OCI-LY1 (cell line): ENCODE measurements at regions not wholly inside any gene's neighbourhood (a gene's known extent, or its start where the extent isn't known, plus 50 kb on each side); places are given as distances from the start of the nearest gene placed in this dataset.

Experiments
- H2AFZ ChIP-seq: fragments of 200-600 bp; sonication (generic), shearing (Covaris generic); 2 replicates; pipeline ENCODE4 v1.6.0; 2014; ENCODE audit warnings: antibody characterized with exemption, mild to moderate bottlenecking, low read length
- H3F3A ChIP-seq: fragments of 200-600 bp; sonication (generic), shearing (Covaris generic); 2 replicates; pipeline ENCODE4 v1.6.0; 2014; ENCODE audit warnings: mild to moderate bottlenecking, antibody characterized with exemption, low read length, moderate library complexity; ENCODE audit not compliant: insufficient read depth
- H3K27ac ChIP-seq: fragments of 200-600 bp; sonication (generic); 2 replicates; pipeline ENCODE4 v1.5.1; 2014; ENCODE audit warnings: low read length, mixed run types, mild to moderate bottlenecking, low read depth; ENCODE audit not compliant: poor library complexity, severe bottlenecking
- H3K27me3 ChIP-seq: fragments of 200-600 bp; sonication (generic); 2 replicates; pipeline ENCODE4 v1.6.0; 2014; ENCODE audit warnings: antibody characterized with exemption, mild to moderate bottlenecking, low read length, moderate library complexity; ENCODE audit not compliant: insufficient read depth
- H3K36me3 ChIP-seq: fragments of 200-600 bp; sonication (generic); 2 replicates; pipeline ENCODE4 v1.6.1; 2014; ENCODE audit warnings: mild to moderate bottlenecking, antibody characterized with exemption, low read length, moderate library complexity, mixed read lengths; ENCODE audit not compliant: insufficient read depth
- H3K4me1 ChIP-seq: fragments of 200-600 bp; sonication (generic); 2 replicates; pipeline ENCODE4 v1.5.1; 2014; ENCODE audit warnings: mild to moderate bottlenecking, low read length, moderate library complexity; ENCODE audit not compliant: insufficient read depth, severe bottlenecking
- H3K4me2 ChIP-seq: fragments of 200-600 bp; sonication (generic), shearing (Covaris generic); 2 replicates; pipeline ENCODE4 v1.6.1; 2014; ENCODE audit warnings: low read length
- H3K4me3 ChIP-seq: fragments of 200-600 bp; sonication (generic); 2 replicates; pipeline ENCODE4 v1.5.1; 2014; ENCODE audit warnings: low read length, low read depth, mild to moderate bottlenecking, mixed read lengths; ENCODE audit not compliant: poor library complexity, severe bottlenecking
- H3K79me2 ChIP-seq: fragments of 200-600 bp; shearing (Covaris generic); 2 replicates; pipeline ENCODE4 v1.6.1; 2016; ENCODE audit warnings: mixed run types, low read length, mixed read lengths; ENCODE audit not compliant: insufficient read depth
- H3K9ac ChIP-seq: fragments of 200-600 bp; sonication (generic), shearing (Covaris generic); 2 replicates; pipeline ENCODE4 v1.6.1; 2014; ENCODE audit warnings: mild to moderate bottlenecking, low read length, mixed read lengths
- H3K9me2 ChIP-seq: fragments of 200-600 bp; sonication (generic), shearing (Covaris generic); 2 replicates; pipeline ENCODE4 v1.6.1; 2014; ENCODE audit warnings: low read depth, mild to moderate bottlenecking, low read length, mixed read lengths
- H3K9me3 ChIP-seq: fragments of 200-600 bp; shearing (Covaris generic); 2 replicates; pipeline ENCODE4 v1.6.1; 2014; ENCODE audit warnings: low read length, mixed read lengths
- H4K20me1 ChIP-seq: fragments of 200-600 bp; sonication (generic), shearing (Covaris generic); 2 replicates; pipeline ENCODE4 v1.6.0; 2016; ENCODE audit warnings: mild to moderate bottlenecking, low read length; ENCODE audit not compliant: insufficient read depth
- CTCF ChIP-seq: fragments of 200-600 bp; sonication (generic), shearing (Covaris generic); IDR thresholded peaks from 2 replicates; pipeline ENCODE4 v1.5.1; 2017; ENCODE audit warnings: mild to moderate bottlenecking, antibody characterized with exemption, low read length, moderate library complexity, mixed read lengths
- EZH2 ChIP-seq: fragments of 200-600 bp; sonication (generic), shearing (Covaris generic); IDR thresholded peaks from 2 replicates; pipeline ENCODE4 v1.8.0; 2017; ENCODE audit warnings: borderline replicate concordance, mixed run types, mild to moderate bottlenecking, antibody characterized with exemption, low read length, moderate library complexity, mixed read lengths

GRCh38 chr14:104383996-104384775, 195.4 kb upstream of the C14orf180 start:
- no peaks in the 10 kb centered on the region for H3K4me1 ChIP-seq
- H4K20me1 ChIP-seq = no peaks in the 10 kb centered on the region
- H3F3A ChIP-seq = no peaks in the 10 kb centered on the region
- H3K4me3 ChIP-seq = no peak overlapping the region
- no peak overlapping the region for H3K9ac ChIP-seq
- H3K27ac ChIP-seq = no peak overlapping the region
- H3K4me2 ChIP-seq = no peak overlapping the region
- H3K27me3 ChIP-seq = peaks cover 9% of the 10 kb centered on the region; the same call in 1 of the 2 replicates
- H3K9me2 ChIP-seq = no peaks in the 10 kb centered on the region
- no peaks in the 10 kb centered on the region for H3K36me3 ChIP-seq
- TF ChIP-seq CTCF = no peak
- TF ChIP-seq EZH2 = no peak
- H2AFZ ChIP-seq = no peak overlapping the region
- H3K79me2 ChIP-seq = no peaks in the 10 kb centered on the region
- H3K9me3 ChIP-seq = no peaks in the 10 kb centered on the region

GRCh38 chr14:104384776-104385071, 194.8 kb upstream of the C14orf180 start:
- no peak overlapping the region for H2AFZ ChIP-seq
- no peaks in the 10 kb centered on the region for H3K9me3 ChIP-seq
- peaks cover 9% of the 10 kb centered on the region; the same call in 1 of the 2 replicates for H3K27me3 ChIP-seq
- H3K4me1 ChIP-seq = no peaks in the 10 kb centered on the region
- no peaks in the 10 kb centered on the region for H4K20me1 ChIP-seq
- no peaks in the 10 kb centered on the region for H3K36me3 ChIP-seq
- no peak overlapping the region for H3K27ac ChIP-seq
- no peak overlapping the region for H3K4me2 ChIP-seq
- H3K79me2 ChIP-seq = no peaks in the 10 kb centered on the region
- no peak overlapping the region for H3K4me3 ChIP-seq
- H3K9me2 ChIP-seq = no peaks in the 10 kb centered on the region
- H3K9ac ChIP-seq = no peak overlapping the region
- no peaks in the 10 kb centered on the region for H3F3A ChIP-seq
- TF ChIP-seq CTCF (no peak), EZH2 (no peak)

- Histone ChIP-seq H3K9me2 (no peaks in the 10 kb centered on the region), H2AFZ (no peak overlapping the region), H3K9ac (no peak overlapping the region), H3K4me2 (no peak overlapping the region), H3K79me2 (no peaks in the 10 kb centered on the region), H4K20me1 (no peaks in the 10 kb centered on the region), H3F3A (no peaks in the 10 kb centered on the region), H3K9me3 (no peaks in the 10 kb centered on the region), H3K36me3 (no peaks in the 10 kb centered on the region), H3K27ac (no peak overlapping the region), H3K4me3 (no peak overlapping the region), H3K4me1 (no peaks in the 10 kb centered on the region), H3K27me3 (peaks cover 9% of the 10 kb centered on the region; the same call in 1 of the 2 replicates)
- TF ChIP-seq EZH2 (no peak), CTCF (no peak)
Observed at GRCh38 chr14:104385111-104385510, 194.5 kb upstream of the C14orf180 start.
